Ecto neural progenitor cell (in vitro differentiated cells): ENCODE measurements at regions not wholly inside any gene's neighbourhood (a gene's known extent, or its start where the extent isn't known, plus 50 kb on each side); places are given as distances from the start of the nearest gene placed in this dataset.
A peak's percentile ranks its signal among the peaks of the same experiment; 100 is the strongest.
"Not testable (repeated sequence)": the region's sequence is repeated elsewhere in the genome, so short reads cannot be mapped to it uniquely, and the experiment has no call there.

Source experiments
- DNase-seq: peaks from one replicate; pipeline ENCODE4 v3.0.0-alpha.2; 2018; ENCODE audit warnings: low spot score

DNA sequence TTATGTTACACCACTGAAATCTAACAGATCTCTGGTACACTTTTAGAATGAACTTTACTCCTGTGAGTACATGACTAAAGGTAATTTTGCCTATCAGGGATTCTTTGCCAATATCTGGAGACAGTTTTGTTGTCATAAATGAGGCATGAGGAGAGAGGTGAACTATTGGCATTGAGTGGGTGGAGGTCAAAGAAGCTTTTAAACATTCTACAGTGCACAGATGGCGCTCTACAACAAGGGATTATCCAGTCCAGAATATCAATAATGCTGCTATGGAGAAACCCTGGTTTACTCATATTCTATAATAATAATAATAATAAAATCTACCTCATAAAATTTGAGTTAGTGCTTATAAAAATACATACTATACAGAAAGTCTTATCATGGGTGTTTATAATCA lies 702.3 kb downstream of the SI start:
- DNase-seq = no peak

DNA sequence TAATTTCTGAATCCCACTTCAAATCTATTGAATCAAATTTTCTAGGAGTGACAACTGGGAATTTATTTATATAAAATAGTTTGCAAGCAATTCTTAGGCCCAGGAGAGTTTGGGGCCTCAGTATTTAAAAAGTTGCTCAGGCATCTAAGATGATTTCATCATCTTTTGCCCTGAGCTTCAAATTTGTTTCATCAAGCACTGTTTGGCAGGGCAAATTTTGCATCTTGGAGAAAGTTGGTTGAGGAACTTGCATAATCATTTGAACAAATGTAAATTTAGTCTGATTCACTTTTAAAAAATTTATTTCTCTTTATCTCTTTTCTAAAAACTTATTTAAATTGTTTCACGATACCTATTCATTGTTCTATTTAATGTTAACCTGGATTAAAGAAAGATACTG lies 702.8 kb downstream of the SI start:
- no peak for DNase-seq

DNA sequence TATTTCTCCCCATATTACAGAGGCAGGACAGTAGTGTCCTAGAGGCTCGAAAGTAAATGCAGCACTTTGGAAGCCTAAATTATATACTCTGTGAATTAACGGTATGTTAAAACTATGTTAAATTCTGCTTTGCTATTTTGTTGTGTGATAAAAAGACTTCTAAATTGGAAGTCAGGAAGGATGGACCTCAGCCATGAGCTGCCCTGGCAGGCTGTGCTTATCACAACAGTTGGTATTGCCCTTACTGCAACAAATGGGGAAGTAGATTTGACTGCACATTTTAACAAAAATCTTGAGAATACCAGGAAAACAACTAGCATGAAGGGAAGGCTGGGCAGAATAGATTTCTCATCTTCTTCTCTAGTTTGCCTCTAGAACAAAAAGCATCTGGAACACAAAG lies 706.6 kb downstream of the SI start:
- no peak for DNase-seq

DNA sequence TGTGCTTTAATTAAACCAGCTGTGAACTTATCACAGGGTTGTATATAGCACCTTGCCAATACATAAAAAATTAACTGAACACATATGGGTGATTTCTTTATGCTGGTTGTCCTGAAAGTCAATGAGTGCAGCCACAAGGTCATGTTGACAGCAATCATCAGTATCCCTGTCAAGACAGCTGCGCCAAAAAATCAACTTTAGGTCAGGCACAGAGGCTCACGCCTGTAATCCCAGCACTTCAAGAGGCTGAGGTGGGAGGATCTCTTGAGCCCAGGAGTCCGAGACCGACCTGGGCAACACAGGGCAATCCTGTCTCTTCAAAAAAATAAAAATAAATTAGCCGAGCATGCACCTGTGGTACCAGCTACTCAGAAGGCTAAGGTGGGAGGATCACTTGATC lies 707.3 kb downstream of the SI start:
- no peak for DNase-seq

DNA sequence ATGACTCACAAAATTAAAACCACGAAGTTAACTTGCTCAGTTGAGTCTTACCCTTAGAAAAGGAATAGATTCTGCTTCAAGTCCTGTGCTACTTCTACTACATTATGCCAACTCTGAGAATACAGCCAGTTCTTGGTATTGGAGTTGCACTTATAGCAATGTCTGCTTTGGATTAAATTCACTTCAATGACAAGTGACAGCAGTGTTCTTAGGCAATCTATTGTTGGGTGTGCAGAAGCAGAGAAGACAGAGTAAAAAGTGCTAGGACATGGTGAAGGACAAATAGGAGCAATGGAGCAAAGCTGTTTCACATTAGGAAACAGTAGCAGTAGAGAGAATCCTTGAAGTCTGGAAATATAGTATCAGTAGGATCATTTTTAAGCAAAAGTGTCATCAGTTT lies 713.1 kb downstream of the SI start:
- DNase-seq = no peak

DNA sequence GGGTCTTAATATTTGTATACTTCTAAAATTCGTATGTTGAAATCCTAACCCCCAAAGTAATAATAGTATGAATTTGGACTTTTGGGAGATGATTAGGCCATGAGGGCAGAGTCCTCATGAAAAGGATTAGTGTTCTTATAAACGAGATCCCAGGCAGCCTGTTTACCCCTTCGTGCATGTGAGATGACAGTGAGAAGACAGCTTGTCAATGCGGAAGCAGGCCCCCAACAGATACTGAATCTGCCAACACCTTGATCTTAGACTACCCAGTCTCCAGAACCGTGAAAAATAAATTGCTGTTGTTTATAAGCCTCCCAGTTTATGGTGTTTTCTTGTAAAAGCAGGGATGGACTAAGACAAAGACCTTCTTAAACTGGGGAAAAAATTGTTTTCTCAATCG lies 714.2 kb downstream of the SI start:
- no peak for DNase-seq

DNA sequence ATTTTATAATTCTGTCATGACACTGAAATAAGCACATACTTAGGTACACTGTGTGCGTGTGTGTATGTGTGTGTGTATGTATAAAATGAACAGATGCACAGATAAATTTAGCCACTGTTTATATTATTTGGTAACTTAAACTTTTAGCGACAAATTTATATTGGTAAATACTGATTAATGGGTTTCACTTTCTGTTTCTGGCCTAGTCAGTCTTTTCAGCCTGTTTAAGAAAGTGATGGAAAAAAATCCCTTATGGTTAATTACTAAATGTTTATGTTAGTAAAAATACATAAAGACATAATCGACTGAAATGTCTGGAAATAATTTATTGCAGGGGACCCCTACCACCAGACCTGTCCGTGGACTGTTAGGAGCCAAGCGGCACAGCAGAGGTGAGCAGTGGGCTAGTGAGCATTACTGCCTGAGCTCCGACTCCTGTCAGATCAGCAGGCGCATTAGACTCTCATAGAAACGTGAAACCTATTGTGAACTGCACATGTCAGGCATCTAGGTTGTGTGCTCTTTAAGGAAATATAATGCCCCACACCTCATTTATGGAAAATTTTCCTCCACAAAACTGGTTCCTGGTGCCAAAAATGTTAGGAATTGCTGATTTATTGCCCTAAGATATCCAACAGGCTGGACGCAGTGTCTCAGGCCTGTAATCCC lies 717.4 kb downstream of the SI start:
- DNase-seq = no peak

DNA sequence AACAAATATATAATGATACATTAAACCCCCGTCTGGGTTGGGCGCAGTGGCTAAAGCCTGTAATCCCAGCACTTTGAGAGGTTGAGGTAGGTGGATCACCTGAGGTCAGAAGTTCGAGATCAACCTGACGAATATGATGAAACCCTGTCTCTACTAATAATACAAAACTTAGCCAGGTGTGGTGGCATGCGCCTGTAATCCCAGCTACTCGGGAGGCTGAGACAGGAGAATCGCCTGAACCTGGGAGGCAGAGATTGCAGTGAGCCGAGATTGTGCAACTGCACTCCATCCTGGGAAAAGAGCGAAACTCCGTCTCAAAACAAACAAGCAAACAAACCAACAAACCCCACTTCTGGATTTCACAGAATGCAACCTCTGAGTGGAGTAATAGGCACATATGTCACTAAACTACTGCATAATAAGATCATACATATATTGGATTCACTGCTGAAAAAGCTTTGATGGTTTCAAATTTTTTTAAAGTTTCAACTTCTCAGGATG lies 718.2 kb downstream of the SI start:
- no peak for DNase-seq

DNA sequence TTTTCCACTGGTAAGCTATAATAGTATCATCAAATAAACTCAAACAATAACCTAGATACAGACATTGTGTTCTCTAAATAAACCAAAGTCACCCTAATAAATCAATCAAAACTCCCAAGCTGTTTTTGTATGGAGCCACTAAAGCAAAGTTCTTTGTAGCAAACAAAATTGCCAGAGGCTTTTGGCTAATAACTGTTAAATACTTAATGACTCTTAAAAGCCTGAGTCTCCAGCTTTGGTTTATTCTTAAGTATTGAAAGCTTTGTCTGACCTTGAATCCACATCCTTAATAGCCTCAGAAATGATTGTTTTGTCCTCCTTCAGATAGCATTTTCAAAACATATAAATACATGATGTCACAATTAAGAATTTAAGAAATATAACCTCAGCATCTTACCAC lies 725.3 kb downstream of the SI start:
- no peak for DNase-seq

DNA sequence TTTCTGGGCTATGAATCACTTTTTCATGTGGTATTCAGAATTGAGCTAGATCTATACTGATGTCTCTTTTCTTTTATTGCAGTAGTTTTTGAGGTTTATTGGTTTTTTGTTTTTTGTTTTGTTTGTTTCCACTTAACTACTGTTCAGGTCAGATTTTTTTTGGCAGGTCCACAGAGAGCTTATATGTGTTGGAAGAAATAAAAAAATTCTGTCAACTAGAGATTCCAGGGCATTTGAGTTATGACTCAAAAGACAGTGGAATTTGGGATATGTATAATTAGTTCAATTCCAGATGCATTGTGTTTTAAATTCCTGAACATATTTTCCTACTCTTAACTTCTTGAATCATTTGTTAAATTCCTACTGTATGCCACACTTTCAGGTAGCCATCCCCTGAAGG lies 727.2 kb downstream of the SI start:
- no peak for DNase-seq

DNA sequence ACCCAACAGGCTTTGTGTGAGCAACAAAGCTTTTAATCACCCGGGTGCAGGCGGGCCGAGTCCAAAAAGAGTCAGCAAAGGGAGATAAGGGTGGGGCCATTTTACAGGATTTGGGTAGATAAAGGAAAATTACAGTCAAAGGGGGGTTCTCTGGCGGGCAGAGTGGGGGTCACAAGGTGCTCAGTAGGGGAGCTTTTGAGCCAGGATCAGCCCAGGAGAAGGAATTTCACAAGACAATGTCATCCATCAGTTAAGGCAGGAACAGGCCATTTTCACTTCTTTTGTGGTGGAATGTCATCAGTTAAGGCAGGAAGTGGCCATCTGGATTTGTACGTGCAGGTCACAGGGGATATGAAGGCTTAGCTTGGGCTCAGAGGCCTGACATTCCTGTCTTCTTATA lies 736.1 kb downstream of the SI start:
- DNase-seq = not testable (repeated sequence)

DNA sequence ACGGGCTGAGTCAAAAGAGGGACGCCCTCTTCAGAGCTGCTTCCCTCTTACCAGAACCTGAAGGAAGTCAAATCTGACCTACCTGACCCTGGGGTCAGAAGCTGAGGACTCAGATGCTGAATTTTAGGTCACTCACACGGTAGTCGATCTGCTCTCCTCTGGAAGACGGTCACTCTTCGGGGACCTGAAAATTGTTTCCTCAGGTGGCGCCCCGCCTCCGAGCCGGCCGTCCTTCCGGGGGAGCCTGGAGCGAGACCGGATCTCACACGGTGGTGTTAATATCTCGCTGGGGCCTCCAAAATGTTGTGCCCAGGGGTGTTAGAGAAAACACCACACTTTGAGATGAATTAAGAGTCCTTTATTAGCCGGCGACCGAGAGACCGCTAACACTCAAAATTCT lies 737.2 kb downstream of the SI start:
- no peak for DNase-seq

DNA sequence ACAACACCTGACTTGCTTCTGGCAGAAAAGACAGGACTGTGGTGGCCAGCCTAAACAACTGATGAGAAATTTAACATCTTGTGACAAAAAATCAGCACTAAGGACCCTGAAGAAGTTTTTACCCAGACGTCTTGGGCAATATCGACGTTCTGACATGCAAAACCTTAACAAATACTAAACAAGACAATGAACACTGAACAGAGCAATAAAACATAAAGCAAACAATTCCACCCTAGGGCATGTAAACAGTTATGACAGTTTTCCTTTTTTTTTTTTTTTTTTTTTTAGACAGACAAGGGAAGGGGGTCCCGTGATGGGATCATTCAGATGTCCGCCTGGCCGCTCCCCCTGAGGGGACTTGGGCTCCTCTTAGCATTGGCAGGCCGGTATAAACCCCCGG lies 738.0 kb downstream of the SI start:
- no peak for DNase-seq

DNA sequence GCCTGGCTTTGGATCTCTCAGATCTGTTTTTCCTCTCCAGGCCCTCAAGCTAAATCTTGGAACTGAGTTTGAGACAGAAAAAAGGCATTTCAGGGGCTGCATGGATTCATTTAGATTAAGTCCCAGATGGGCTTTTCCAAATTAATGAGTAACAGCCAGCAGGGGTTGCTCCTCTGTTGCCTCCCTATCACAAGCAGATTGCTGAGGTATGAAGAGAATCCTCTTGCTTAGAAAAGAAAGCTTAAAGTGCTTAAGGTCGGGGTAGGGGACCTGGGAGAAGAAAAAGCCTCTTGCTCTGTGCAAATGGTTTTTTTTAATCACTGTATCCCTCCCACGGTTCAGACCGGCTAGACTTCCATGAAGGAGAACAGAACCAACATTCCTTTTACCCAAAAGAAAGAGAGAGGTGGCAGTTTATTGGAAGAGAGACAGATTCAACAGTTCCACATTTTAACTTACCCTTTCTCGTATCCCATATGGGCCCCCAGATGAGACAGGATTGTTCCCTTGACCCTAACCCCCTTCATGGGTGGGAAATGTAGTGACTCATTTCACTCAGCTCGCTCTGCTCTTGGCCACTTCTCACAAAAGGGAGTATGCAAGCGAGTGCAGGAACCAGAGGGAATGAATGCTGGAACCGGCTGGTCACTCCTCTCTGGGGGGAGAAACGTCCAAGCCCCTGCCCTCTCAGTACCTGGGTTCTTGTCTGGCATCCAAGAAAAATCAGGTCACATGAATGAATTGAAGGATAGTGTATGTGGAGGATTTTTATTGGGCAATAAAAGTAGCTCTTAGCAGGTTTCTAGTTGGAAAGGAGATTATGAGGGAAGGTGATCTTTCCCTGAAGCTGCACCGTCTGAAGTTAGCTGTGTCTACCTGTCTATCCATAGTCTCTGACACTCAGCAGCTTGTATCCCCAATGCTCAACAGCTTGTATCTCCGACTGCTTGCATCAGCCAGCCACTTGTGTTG lies 745.2 kb downstream of the SI start:
- peak; percentile 55 for DNase-seq

DNA sequence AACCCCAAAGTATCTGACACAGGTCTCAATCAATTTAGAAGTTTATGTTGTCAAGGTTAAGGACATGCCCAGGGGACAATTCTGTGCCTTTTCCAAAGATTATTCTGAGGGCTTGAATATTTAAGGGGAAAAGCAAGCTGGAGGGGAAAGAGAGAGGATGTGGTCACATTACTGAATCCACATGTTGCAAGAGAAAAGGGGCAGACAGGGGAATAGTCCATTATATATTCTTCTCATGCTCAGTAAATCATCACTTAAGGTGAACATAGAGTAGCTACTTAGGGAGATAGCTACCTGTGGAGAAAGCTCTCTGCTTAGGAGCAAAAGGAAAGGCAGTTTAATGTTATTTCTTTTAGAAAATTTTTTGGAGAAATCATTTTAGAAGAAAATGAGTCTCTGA lies 751.6 kb downstream of the SI start:
- DNase-seq = no peak

DNA sequence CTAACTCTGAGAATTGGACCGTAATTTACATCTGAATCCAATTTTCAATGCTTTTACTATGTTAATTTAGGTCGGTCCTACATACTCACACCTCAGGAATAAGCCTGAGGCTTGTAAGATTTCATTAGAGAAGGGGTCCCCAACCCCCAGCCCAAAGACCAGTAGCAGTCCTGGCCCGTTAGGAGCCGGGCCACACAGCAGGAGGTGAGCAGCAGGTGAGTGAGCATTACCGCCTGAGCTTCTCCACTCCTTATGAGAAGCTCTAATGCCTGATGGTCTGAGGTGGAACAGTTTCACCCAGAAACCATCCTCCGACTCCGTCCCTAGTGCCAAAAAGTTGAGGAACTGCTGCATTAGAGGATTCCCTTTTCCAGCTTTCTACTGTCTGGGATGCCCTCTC lies 757.3 kb downstream of the SI start:
- no peak for DNase-seq

DNA sequence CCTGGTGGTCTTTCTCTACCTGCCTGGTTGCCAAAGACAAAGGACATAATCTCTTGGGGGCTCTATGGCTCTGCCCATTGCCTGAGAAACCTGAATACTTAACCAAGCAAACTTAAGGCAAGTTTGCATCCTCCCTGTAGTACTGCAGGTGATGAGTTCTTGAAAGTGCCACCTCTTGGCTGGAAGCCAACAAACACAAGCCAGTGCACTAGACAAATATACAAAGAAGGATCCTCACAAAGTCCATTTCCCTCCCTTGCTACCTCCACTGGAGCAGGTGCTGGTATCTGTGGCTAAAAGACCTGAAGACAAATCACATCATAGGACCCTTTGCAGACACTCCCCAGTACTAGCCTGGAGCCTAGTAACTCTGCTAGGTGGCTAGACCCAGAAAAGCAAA lies 772.3 kb downstream of the SI start:
- DNase-seq = no peak

DNA sequence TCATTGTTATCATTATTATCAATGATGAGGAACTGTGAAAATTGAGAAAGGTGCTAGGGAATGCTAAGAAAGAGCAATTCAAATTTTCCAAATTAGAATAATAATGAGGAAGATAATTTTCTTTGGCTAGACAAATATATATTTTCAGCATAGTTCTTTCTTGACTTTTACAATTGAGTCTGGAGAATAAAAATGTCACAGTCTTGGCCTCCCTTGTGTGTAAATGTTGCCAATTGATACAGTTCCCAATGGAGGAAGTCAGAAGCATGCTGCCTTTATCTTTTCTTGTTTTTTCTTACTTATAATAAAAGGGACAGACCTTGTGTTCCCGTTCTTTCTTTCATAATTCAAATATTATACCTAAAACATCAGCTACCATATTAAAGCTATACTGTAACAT lies 774.4 kb downstream of the SI start:
- no peak for DNase-seq

DNA sequence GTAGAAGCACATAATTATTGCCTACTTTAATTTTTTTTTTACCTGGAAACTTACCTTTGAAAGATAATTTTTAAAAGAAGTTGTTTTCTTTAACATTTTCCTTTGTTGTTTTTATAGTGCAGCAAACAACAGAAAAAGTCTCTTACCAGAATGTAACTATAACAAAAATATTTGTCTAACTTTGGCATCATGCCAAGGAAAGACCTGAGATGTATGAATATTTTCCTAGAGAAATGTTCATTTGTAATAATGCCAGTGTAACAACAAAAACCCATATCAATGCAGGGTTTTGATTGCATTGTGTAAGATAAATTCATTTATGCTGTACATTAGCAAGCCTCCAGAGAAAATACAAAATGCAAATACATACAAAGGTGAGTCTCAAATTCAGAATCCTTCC lies 775.7 kb downstream of the SI start:
- DNase-seq = no peak

DNA sequence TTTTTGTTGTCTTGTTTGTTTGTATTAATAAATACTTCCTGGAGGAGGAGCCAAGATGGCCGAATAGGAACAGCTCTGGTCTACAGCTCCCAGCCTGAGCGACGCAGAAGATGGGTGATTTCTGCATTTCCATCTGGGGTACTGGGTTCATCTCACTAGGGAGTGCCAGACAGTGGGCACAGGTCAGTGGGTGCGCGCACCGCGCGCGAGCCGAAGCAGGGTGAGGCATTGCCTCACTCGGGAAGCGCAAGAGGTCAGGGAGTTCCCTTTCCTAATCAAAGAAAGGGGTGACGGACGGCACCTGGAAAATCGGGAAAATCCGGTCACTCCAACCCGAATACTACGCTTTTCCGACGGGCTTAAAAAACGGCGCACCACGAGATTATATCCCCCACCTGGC lies 786.8 kb downstream of the SI start:
- not testable (repeated sequence) for DNase-seq

DNA sequence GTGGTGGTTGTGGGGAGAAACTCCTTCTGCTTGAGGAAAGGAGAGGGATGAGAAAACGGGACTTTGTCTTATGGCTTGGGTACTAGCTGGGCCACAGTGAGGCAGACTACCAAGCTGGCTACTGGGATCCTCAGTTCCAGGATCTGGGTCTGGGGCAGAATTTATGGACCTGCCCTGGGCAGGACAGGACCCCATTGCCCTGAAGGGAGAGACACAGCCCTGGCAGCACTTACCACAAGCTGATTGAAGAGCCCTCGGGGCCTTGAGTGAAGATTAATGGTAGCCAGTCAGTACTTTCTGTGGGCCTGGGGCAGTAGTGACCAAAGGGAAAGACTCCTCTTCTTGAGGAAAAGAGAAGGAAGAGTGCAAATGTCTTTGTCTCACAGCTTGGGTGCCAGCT lies 799.7 kb downstream of the SI start:
- DNase-seq = no peak

DNA sequence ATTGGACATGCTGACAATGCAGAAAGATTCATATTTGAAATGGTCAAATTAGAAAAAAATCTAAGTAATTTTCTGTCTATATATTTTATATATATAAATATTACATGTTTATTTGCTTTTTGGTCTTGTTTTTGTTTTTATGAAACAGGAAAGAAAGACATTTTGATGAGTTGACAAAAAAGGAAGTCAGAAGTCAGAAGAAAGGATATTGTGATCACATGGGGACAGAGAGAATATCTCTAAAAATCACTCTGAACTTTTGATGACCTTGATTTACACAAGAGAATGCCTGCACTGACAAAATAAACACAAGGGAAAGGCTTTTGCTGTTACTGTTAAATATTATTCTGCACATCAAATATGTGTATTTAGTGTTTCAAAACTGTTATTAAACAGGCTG lies 811.2 kb downstream of the SI start:
- DNase-seq = no peak

DNA sequence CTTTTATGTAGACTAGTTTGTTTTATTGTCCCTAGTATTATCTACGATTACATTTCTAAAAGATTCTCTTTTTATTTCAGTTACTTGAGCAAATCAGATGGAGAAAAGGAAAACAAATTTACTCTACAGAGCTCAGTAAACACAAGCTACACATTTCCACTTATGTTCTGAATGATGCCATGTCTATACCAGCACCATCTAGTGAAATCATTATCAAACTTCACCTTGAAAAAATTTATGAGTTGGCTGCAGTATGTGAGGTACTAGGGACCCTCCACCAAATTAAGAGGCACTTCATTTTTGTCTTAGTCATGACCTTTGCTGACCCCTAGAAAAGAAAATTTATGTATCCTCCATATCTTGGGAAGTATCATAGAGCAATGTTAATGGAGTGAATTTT lies 827.4 kb downstream of the SI start:
- DNase-seq = no peak

DNA sequence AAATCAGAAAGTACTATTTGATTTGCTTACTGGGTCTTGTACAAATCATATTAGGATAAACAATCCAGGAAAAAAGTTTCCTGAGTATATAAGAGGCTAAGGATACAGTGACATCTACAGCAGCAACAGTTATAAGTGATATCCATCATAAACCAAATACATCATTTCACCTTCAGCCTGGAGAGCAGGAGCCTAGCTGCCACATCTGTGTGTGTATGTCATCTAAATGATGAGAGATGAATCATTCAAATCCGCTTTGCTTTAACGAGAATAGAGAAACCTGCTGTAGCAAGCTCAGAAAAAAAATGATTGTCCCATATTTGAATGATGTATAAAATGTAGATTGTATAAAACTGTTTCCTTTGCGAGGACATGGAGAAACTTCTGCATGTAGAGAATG lies 841.4 kb downstream of the SI start:
- no peak for DNase-seq
